Suprapubic skin (tissue), 4 donors: ENCODE measurements at regions not wholly inside any gene's neighbourhood (a gene's known extent, or its start where the extent isn't known, plus 50 kb on each side); places are given as distances from the start of the nearest gene placed in this dataset.

Experiments used
- CTCF ChIP-seq, 2 donors: fragments of 200-600 bp in 1 of 2; fragments of 450-650 bp in 1 of 2; sonication (generic) in 1 of 2; IDR thresholded peaks; one replicate each; pipeline ENCODE4 v1.5.1; 2016 to 2019; ENCODE audit warnings: antibody characterized with exemption in 2 of 2, mild to moderate bottlenecking in 1 of 2, moderate library complexity in 1 of 2
- EP300 ChIP-seq: sonication (generic); formaldehyde crosslinking; IDR thresholded peaks from one replicate; pipeline ENCODE4 v1.6.1; 2017; ENCODE audit warnings: antibody characterized with exemption
- POLR2A ChIP-seq, 2 donors: fragments of 450-650 bp; IDR thresholded peaks; one replicate each; pipeline ENCODE4 v1.6.1; 2017; ENCODE audit warnings: antibody characterized with exemption in 2 of 2, mild to moderate bottlenecking in 2 of 2, moderate library complexity in 2 of 2
- POLR2AphosphoS5 ChIP-seq, 3 donors: sonication (generic); formaldehyde crosslinking; IDR thresholded peaks; one replicate each; pipeline ENCODE4 v1.6.1; 2017; ENCODE audit warnings: antibody characterized with exemption in 3 of 3

DNA sequence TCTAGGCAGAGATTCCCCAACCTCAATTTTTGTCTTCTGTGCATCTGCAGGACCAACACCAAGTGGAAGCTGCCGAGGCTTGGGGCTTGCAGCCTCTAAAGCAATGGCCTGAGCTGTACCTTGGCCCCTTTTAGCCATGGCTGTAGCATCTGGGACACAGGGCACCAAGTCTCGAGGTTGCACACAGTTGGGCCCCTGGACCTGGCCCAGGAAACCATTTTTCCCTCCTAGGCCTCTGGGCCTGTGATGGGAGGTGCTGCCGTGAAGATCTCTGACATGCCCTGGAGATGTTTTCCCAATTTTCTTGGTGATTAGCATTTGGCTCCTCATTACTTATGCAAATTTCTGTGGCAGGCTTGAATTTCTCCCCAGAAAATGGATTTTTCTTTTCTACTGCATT lies 105.7 kb upstream of the LDAH start:
- TF ChIP-seq CTCF (IDR thresholded peaks at IDR 0.05): no peak
- TF ChIP-seq POLR2A (IDR thresholded peaks at IDR 0.05): no peak
- TF ChIP-seq POLR2AphosphoS5 (IDR thresholded peaks at IDR 0.05): no peak
- TF ChIP-seq EP300: no peak
